A673 (cell line): ENCODE measurements at regions not wholly inside any gene's neighbourhood (a gene's known extent, or its start where the extent isn't known, plus 50 kb on each side); places are given as distances from the start of the nearest gene placed in this dataset.

Source experiments
- BruUV-seq: library from RNA; stranded (reverse); fragments of 400-500 nt; replicated peaks from 2 replicates; lab custom pipeline; 2021; lab: Mats Ljungman, UMichigan
- CTCF ChIA-PET: fragments of 300-600 bp; sonication (Branson Sonifier 250); formaldehyde crosslinking; loops from one replicate; lab custom pipeline; 2022; ENCODE audit warnings: antibody characterized with exemption; lab: Charles Lee
- POLR2A ChIA-PET: fragments of 300-600 bp; sonication (Branson Sonifier 250); formaldehyde crosslinking; loops from one replicate; lab custom pipeline; 2022; ENCODE audit warnings: antibody characterized with exemption; ENCODE audit not compliant: low non-redundant PET; lab: Charles Lee
- DNase-seq: peaks from one replicate; pipeline ENCODE4 v3.0.0-alpha.2; 2015; ENCODE audit warnings: low spot score
- H3K27ac ChIP-seq: fragments of 200-600 bp; sonication (generic); 2 replicates; pipeline ENCODE4 v1.5.1; 2016; ENCODE audit warnings: mixed run types, low read depth, mild to moderate bottlenecking, mixed read lengths, antibody characterized with exemption, low read length; ENCODE audit not compliant: poor library complexity, severe bottlenecking
- H3K27me3 ChIP-seq: fragments of 200-600 bp; sonication (generic); replicated peaks from 2 replicates; pipeline ENCODE4 v1.6.1; 2017; ENCODE audit warnings: mixed run types, low read depth, mild to moderate bottlenecking, mixed read lengths, antibody characterized with exemption, low read length; ENCODE audit not compliant: insufficient read depth, poor library complexity
- H3K36me3 ChIP-seq: fragments of 200-600 bp; sonication (generic); 2 replicates; pipeline ENCODE4 v1.6.1; 2016; ENCODE audit warnings: mixed run types, mild to moderate bottlenecking, mixed read lengths, antibody characterized with exemption, low read length; ENCODE audit not compliant: insufficient read depth, poor library complexity, severe bottlenecking
- H3K4me1 ChIP-seq: fragments of 200-600 bp; sonication (generic); 2 replicates; pipeline ENCODE4 v1.6.1; 2017; ENCODE audit warnings: mixed run types, mild to moderate bottlenecking, mixed read lengths, antibody characterized with exemption, low read length; ENCODE audit not compliant: insufficient read depth, poor library complexity, severe bottlenecking
- H3K4me3 ChIP-seq: fragments of 200-600 bp; sonication (generic); 2 replicates; pipeline ENCODE4 v1.5.1; 2016; ENCODE audit warnings: low read depth, mixed run types, mild to moderate bottlenecking, mixed read lengths, low read length; ENCODE audit not compliant: poor library complexity, severe bottlenecking
- H3K9me3 ChIP-seq: fragments of 200-600 bp; sonication (generic); 2 replicates; pipeline ENCODE4 v1.6.1; 2016; ENCODE audit warnings: mixed run types, low read depth, mild to moderate bottlenecking, mixed read lengths, antibody characterized with exemption, low read length; ENCODE audit not compliant: poor library complexity, severe bottlenecking
- CTCF ChIP-seq: fragments of 300-800, 200-600 bp; sonication (generic); conservative IDR thresholded peaks from 2 replicates; pipeline ENCODE4 v1.5.1; 2017; ENCODE audit warnings: low read depth, mild to moderate bottlenecking, antibody characterized with exemption, low read length, moderate library complexity, mixed read lengths
- EZH2 ChIP-seq: fragments of 200-600 bp; sonication (generic); IDR thresholded peaks from 2 replicates; pipeline ENCODE4 v1.6.1; 2017; ENCODE audit warnings: borderline replicate concordance, low read depth, mild to moderate bottlenecking, mixed read lengths, antibody characterized with exemption, low read length; ENCODE audit not compliant: poor library complexity, severe bottlenecking
- intact Hi-C: fragments of 100-400 bp; cut with micrococcal nuclease; formaldehyde crosslinking; loops from one replicate; pipeline ENCODE4 v1.10.0; 2022; ENCODE audit not compliant: unreplicated experiment

DNA sequence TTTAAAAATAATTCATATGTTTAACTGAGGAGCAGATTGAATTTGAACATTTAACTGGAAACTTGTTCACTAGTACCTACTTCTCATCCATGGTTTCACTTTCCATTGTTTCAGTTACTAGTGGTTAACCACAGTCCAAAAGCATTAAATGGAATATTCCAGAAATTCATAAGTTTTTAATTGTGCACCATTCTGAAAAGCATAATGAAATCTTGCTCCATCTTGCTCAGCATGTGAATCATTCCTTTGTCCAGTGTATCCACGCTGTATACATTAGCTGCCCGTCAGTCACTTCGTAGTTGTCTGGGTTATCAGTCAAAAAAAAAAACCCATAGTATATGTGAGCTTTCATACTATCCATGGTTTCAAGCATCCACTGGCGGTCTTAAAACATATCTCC is 217.6 kb downstream of the TPRG1 start:
- H3K27me3 ChIP-seq = no peaks in the 10 kb centered on the region
- H3K4me1 ChIP-seq = no peaks in the 10 kb centered on the region
- intact Hi-C loops = no loop called here
- no TSS peak for BruUV-seq
- no peak overlapping the region for H3K27ac ChIP-seq
- no peak overlapping the region for H3K4me3 ChIP-seq
- no peak for DNase-seq
- H3K9me3 ChIP-seq = no peaks in the 10 kb centered on the region
- H3K36me3 ChIP-seq = no peaks in the 10 kb centered on the region
- ChIA-PET CTCF (no interaction called here), POLR2A (interaction anchor here (0.6 kb wide), 1 partner anchor 246 kb away, joined by 3 read pairs; no protein-coding TSS in a partner anchor)
- TF ChIP-seq EZH2 (no peak), CTCF (no peak)

DNA sequence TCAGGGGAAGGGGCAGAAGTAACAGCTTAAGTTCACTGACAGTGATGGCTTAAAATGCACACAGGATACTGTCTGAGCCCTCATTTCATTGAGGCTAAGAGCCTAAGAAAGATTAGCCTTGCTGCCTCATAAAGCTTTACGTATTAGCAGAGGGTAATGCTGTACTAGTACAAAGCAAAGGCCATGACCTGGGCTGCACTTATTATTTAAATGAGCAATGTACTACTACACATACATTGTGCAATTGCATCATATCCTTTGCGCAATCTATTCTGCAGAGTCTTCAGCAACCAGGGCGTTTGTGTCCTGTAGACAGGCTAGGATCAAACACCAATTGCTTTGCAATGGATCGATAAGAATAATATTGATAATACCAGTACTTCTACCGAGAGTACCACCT is 221.8 kb downstream of the TPRG1 start:
- Histone ChIP-seq H3K4me3 (no peak overlapping the region), H3K4me1 (peaks cover 5% of the 10 kb centered on the region), H3K27ac (no peak overlapping the region), H3K27me3 (no peaks in the 10 kb centered on the region), H3K36me3 (no peaks in the 10 kb centered on the region), H3K9me3 (no peaks in the 10 kb centered on the region)
- BruUV-seq = no TSS peak
- TF ChIP-seq CTCF (no peak), EZH2 (no peak)
- DNase-seq = no peak
- CTCF ChIA-PET = no interaction called here
- intact Hi-C loops = no loop called here
- POLR2A ChIA-PET = no interaction called here

GRCh38 chr3:189394599-189395121 is 222.9 kb downstream of the TPRG1 start:
- DNase-seq = no peak
- TF ChIP-seq CTCF (no peak), EZH2 (no peak)
- Histone ChIP-seq H3K4me1 (peaks cover 5% of the 10 kb centered on the region), H3K4me3 (no peak overlapping the region), H3K9me3 (no peaks in the 10 kb centered on the region), H3K36me3 (no peaks in the 10 kb centered on the region), H3K27me3 (no peaks in the 10 kb centered on the region), H3K27ac (no peak overlapping the region)
- ChIA-PET CTCF (no interaction called here), POLR2A (no interaction called here)
- no TSS peak for BruUV-seq
- intact Hi-C loops = no loop called here
